HepG2 (cell line): ENCODE measurements at regions not wholly inside any gene's neighbourhood (a gene's known extent, or its start where the extent isn't known, plus 50 kb on each side); places are given as distances from the start of the nearest gene placed in this dataset.

Experiments
- ATAC-seq: fragments of 200-7000 bp; cut with Tn5 transposase; 3 replicates; pipeline ENCODE4 v1.9.1; 2020; ENCODE audit warnings: mild to moderate bottlenecking, moderate library complexity
- BruUV-seq: library from RNA; stranded (reverse); fragments of 400-500 nt; replicated peaks from 2 replicates; lab custom pipeline; 2021; lab: Mats Ljungman, UMichigan
- CTCF ChIA-PET: fragments of 300-600 bp; formaldehyde crosslinking; extraction: SDS; loops from one replicate; lab custom pipeline; 2021; ENCODE audit warnings: low total read pairs, inconsistent platforms, low intra/inter-chr PET ratio; lab: Yijun Ruan, JAX
- POLR2A ChIA-PET: fragments of 350-600 bp; sonication (Branson Sonifier 250); formaldehyde crosslinking; loops from one replicate; lab custom pipeline; 2020; ENCODE audit warnings: antibody characterized with exemption, inconsistent platforms; lab: Yijun Ruan, JAX
- DNase-seq: peaks from one replicate; pipeline ENCODE4 v3.0.0-alpha.2; 2015; ENCODE audit warnings: low spot score
- FAIRE-seq: peaks from 3 replicates; lab custom pipeline; 2011; peaks lifted over from hg19 to GRCh38; lab: Jason Lieb, UNC
- H2AFZ ChIP-seq: one replicate; pipeline ENCODE4 v1.6.1; 2011; ENCODE audit warnings: low read length, inconsistent platforms
- H3K27ac ChIP-seq: fragments of 300-600 bp; 3 replicates; pipeline ENCODE4 v1.8.0; 2011; ENCODE audit warnings: mixed run types, mild to moderate bottlenecking, mixed read lengths, low read length, inconsistent platforms; ENCODE audit not compliant: insufficient read depth; ENCODE audit errors: extremely low read length
- H3K27me3 ChIP-seq, 2 experiments: fragments of 200-600 bp in 1 of 2; 2 replicates in 1 of 2; 3 replicates in 1 of 2; pipeline versions ENCODE4 v1.6.0 to v1.8.0; 2011; ENCODE audit warnings: low read length in 2 of 2, mild to moderate bottlenecking in 2 of 2, moderate library complexity in 2 of 2, inconsistent platforms in 1 of 2; ENCODE audit not compliant: insufficient read depth in 2 of 2, control insufficient read depth in 1 of 2
- H3K36me3 ChIP-seq, 2 experiments: fragments of 200-600 bp in 1 of 2; replicated peaks in 1 of 2; 2 replicates in 1 of 2; 3 replicates in 1 of 2; pipeline versions ENCODE4 v1.5.1 to v1.8.0; 2011; ENCODE audit warnings: low read length in 2 of 2, inconsistent platforms in 1 of 2; ENCODE audit not compliant: insufficient read depth in 2 of 2, control insufficient read depth in 1 of 2
- H3K4me1 ChIP-seq: 2 replicates; pipeline ENCODE4 v1.5.1; 2012; ENCODE audit warnings: low read length, inconsistent platforms; ENCODE audit not compliant: insufficient read depth
- H3K4me2 ChIP-seq: 2 replicates; pipeline ENCODE4 v1.6.0; 2011; ENCODE audit warnings: low read depth, low read length, inconsistent platforms
- H3K4me3 ChIP-seq, 3 experiments: fragments of 200-600 bp in 1 of 3; sonication (generic), shearing (Covaris generic) in 1 of 3; replicated peaks in 1 of 3; 2 replicates each; pipeline ENCODE4 v1.5.1; 2011 to 2016; ENCODE audit warnings: low read length in 3 of 3, inconsistent platforms in 2 of 3, low read depth in 2 of 3, mild to moderate bottlenecking in 2 of 3, control low read depth in 1 of 3, mixed read lengths in 1 of 3; ENCODE audit not compliant: insufficient read depth in 1 of 3
- H3K79me2 ChIP-seq: one replicate; pipeline ENCODE4 v1.6.1; 2011; ENCODE audit warnings: low read length, inconsistent platforms; ENCODE audit not compliant: insufficient read depth
- H3K9ac ChIP-seq: 2 replicates; pipeline ENCODE4 v1.6.0; 2011; ENCODE audit warnings: mild to moderate bottlenecking, low read depth, low read length, inconsistent platforms; ENCODE audit not compliant: insufficient read depth
- H3K9me3 ChIP-seq: 2 replicates; pipeline ENCODE4 v1.5.1; 2012; ENCODE audit warnings: mild to moderate bottlenecking, low read length
- H4K20me1 ChIP-seq: 2 replicates; pipeline ENCODE4 v1.6.0; 2011; ENCODE audit warnings: inconsistent platforms, mild to moderate bottlenecking, low read length, moderate library complexity; ENCODE audit not compliant: insufficient read depth
- HOMEZ ChIP-seq: IDR thresholded peaks from 2 replicates; pipeline ENCODE4 v1.6.1; 2016; ENCODE audit warnings: low read depth
- MTERF4 ChIP-seq: sonication (generic); formaldehyde crosslinking; IDR thresholded peaks from 2 replicates; pipeline ENCODE4 v1.8.0; 2023; ENCODE audit warnings: mild to moderate bottlenecking, missing genetic modification reagents
- NFKB2 ChIP-seq: sonication (generic); formaldehyde crosslinking; IDR thresholded peaks from 2 replicates; pipeline ENCODE4 v1.4.0; 2020; ENCODE audit warnings: missing genetic modification reagents, borderline replicate concordance
- RXRA ChIP-seq: sonication (generic); formaldehyde crosslinking; IDR thresholded peaks from 2 replicates; pipeline ENCODE4 v1.5.1; 2020; ENCODE audit warnings: missing genetic modification reagents
- TEAD3 ChIP-seq: optimal IDR thresholded peaks from 2 replicates; pipeline ENCODE3; 2016; ENCODE audit warnings: borderline replicate concordance
- ZFY ChIP-seq: sonication (generic); formaldehyde crosslinking; IDR thresholded peaks from 2 replicates; pipeline ENCODE4 v1.4.0; 2020; ENCODE audit warnings: missing genetic modification reagents
- ZMYM3 ChIP-seq: sonication (generic); formaldehyde crosslinking; IDR thresholded peaks from 2 replicates; pipeline ENCODE4 v1.5.1; 2020; ENCODE audit warnings: mild to moderate bottlenecking, missing genetic modification reagents
- ZNF281 ChIP-seq: sonication (generic); formaldehyde crosslinking; IDR thresholded peaks from 2 replicates; pipeline ENCODE4 v1.4.0; 2020; ENCODE audit warnings: missing genetic modification reagents, borderline replicate concordance
- ZNF670 ChIP-seq: sonication (generic); formaldehyde crosslinking; IDR thresholded peaks from 2 replicates; pipeline ENCODE4 v1.8.0; 2022; ENCODE audit warnings: mild to moderate bottlenecking, missing genetic modification reagents, borderline replicate concordance
- ZSCAN21 ChIP-seq: sonication (generic); formaldehyde crosslinking; IDR thresholded peaks from 2 replicates; pipeline ENCODE4 v1.8.0; 2022; ENCODE audit warnings: mild to moderate bottlenecking, missing genetic modification reagents, moderate library complexity, borderline replicate concordance
- WGBS: methylation state at CpG from one replicate; pipeline ENCODE4 v1.1.6; 2017; ENCODE audit warnings: low lambda C conversion rate; 5-methylcytosine and 5-hydroxymethylcytosine counted together
- in situ Hi-C: cut with HindIII; loops from 2 replicates; pipeline ENCODE4 v1.10.0; 2017; ENCODE audit warnings: low pct_unique_long_range_greater_than_20kb; ENCODE audit not compliant: extremely low pct_ligation_motif_present
- intact Hi-C: fragments of 100-400 bp; cut with micrococcal nuclease; formaldehyde crosslinking; loops from one replicate; pipeline ENCODE4 v1.10.0; 2022; ENCODE audit not compliant: unreplicated experiment

GRCh38 chr12:124682425-124683151 is 115.2 kb upstream of the NCOR2 start:
- TF ChIP-seq ZMYM3 (CRISPR knock-in tag) (peak; percentile 58; the same call in 1 of the 2 replicates), ZSCAN21 (no peak)
- Histone ChIP-seq H2AFZ (no peak overlapping the region), H3K4me2 (no peak overlapping the region), H3K4me3 (no peak overlapping the region), H3K9ac (peak overlapping the region; percentile 49; the same call in 1 of the 2 replicates), H3K9me3 (no peaks in the 10 kb centered on the region), H3K79me2 (no peaks in the 10 kb centered on the region), H3K36me3 (no peaks in the 10 kb centered on the region), H3K27me3 (peaks cover 2 to 58% of the 10 kb centered on the region in 2 experiments), H3K27ac (no peak overlapping the region), H4K20me1 (no peaks in the 10 kb centered on the region), H3K4me1 (peaks cover 77% of the 10 kb centered on the region)
- WGBS: 78% methylated on average over 13 of the region's 17 CpGs
- DNase-seq (no peak), ATAC-seq (no peak), FAIRE-seq (no peak)
- CTCF ChIA-PET: no interaction called here
- POLR2A ChIA-PET: no interaction called here
- intact Hi-C loops (no loop called here), in situ Hi-C loops (no loop called here)
- no TSS peak for BruUV-seq

- H3K4me3 ChIP-seq: peak overlapping the region in 2 of 3 experiments; percentile 22 to 58; a peak in 4 of 6 replicates
- 0 out of 2 replicates have a peak, but pooled peaks have one; percentile 16 for TF ChIP-seq ZFY
- TF ChIP-seq ZNF670 (CRISPR knock-in tag): no peak
- 0 out of 2 replicates have a peak, but pooled peaks have one; percentile 10 for TF ChIP-seq RXRA (CRISPR knock-in tag)
- TF ChIP-seq HOMEZ (CRISPR knock-in tag): 0 out of 2 replicates have a peak, but pooled peaks have one; percentile 6
- peak; percentile 5 for TF ChIP-seq TEAD3
- TF ChIP-seq MTERF4 (CRISPR knock-in tag): peak; percentile 57; the same call in 1 of the 2 replicates
- peak; percentile 44; the same call in 1 of the 2 replicates for TF ChIP-seq ZNF281 (CRISPR knock-in tag)
- TF ChIP-seq NFKB2: 0 out of 2 replicates have a peak, but pooled peaks have one; percentile 23
Observed at GRCh38 chr12:124681779-124682391, 114.5 kb upstream of the NCOR2 start.

More at GRCh38 chr12:124681779-124682391, 114.5 kb upstream of the NCOR2 start:
- ChIA-PET CTCF (no interaction called here), POLR2A (no interaction called here)
- 1% methylated on average over 7 of the region's 16 CpGs for WGBS
- Histone ChIP-seq H3K4me2 (peak overlapping the region; percentile 69), H3K27ac (no peak overlapping the region), H4K20me1 (no peaks in the 10 kb centered on the region), H3K27me3 (peaks cover 2 to 58% of the 10 kb centered on the region in 2 experiments), H3K79me2 (no peaks in the 10 kb centered on the region), H2AFZ (no peak overlapping the region), H3K9me3 (no peaks in the 10 kb centered on the region), H3K9ac (peak overlapping the region; percentile 49), H3K4me1 (peaks cover 84% of the 10 kb centered on the region), H3K36me3 (no peaks in the 10 kb centered on the region)
- FAIRE-seq (no peak), DNase-seq (peak; percentile 41), ATAC-seq (no peak; the same call in 2 of the 3 replicates)
- in situ Hi-C loops: no loop called here
- intact Hi-C loops: no loop called here
- BruUV-seq: no TSS peak
